Prostate gland (tissue), 2 donors: ENCODE measurements at regions not wholly inside any gene's neighbourhood (a gene's known extent, or its start where the extent isn't known, plus 50 kb on each side); places are given as distances from the start of the nearest gene placed in this dataset.

Experiments
- POLR2A ChIP-seq: fragments of 450-650 bp; IDR thresholded peaks from one replicate; pipeline ENCODE4 v1.6.1; 2016; ENCODE audit warnings: antibody characterized with exemption, mild to moderate bottlenecking
- TF ChIP-seq, protein P1 (sequence below), 4 experiments: fragments of 200-600 bp in 2 of 4; fragments of 450-650 bp in 2 of 4; sonication (generic) in 2 of 4; IDR thresholded peaks; 1 replicate in 3 of 4; 2 replicates in 1 of 4; pipeline ENCODE4 v1.5.1; 2016 to 2019; ENCODE audit warnings: antibody characterized with exemption in 4 of 4, mild to moderate bottlenecking in 2 of 4, moderate library complexity in 2 of 4

GRCh38 chr2:7190587-7191324 lies 273.5 kb downstream of the RNF144A start:
- TF ChIP-seq, protein P1, sequence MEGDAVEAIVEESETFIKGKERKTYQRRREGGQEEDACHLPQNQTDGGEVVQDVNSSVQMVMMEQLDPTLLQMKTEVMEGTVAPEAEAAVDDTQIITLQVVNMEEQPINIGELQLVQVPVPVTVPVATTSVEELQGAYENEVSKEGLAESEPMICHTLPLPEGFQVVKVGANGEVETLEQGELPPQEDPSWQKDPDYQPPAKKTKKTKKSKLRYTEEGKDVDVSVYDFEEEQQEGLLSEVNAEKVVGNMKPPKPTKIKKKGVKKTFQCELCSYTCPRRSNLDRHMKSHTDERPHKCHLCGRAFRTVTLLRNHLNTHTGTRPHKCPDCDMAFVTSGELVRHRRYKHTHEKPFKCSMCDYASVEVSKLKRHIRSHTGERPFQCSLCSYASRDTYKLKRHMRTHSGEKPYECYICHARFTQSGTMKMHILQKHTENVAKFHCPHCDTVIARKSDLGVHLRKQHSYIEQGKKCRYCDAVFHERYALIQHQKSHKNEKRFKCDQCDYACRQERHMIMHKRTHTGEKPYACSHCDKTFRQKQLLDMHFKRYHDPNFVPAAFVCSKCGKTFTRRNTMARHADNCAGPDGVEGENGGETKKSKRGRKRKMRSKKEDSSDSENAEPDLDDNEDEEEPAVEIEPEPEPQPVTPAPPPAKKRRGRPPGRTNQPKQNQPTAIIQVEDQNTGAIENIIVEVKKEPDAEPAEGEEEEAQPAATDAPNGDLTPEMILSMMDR (IDR thresholded peaks at IDR 0.05): no peak
- TF ChIP-seq POLR2A: no peak
